Activated T-helper 17 cell treated with anti-CD3 and anti-CD28 coated beads, Interleukin-2, amount 50 U/mL, for 72 hours (primary cell): ENCODE measurements at regions not wholly inside any gene's neighbourhood (a gene's known extent, or its start where the extent isn't known, plus 50 kb on each side); places are given as distances from the start of the nearest gene placed in this dataset.
A peak's percentile ranks its signal among the peaks of the same experiment; 100 is the strongest.

Source experiments
- ATAC-seq: fragments of 150-1000 bp; cut with Tn5 transposase; replicated peaks from 2 replicates; pipeline ENCODE4 v1.10.0; 2021; ENCODE audit warnings: mild to moderate bottlenecking, moderate library complexity
- H3K27ac Mint-ChIP-seq: one replicate; pipeline ENCODE4 v1.8.0; 2022; ENCODE audit warnings: mixed read lengths
- H3K27me3 Mint-ChIP-seq: one replicate; pipeline ENCODE4 v1.8.0; 2022; ENCODE audit warnings: mixed read lengths
- H3K36me3 Mint-ChIP-seq: one replicate; pipeline ENCODE4 v1.8.0; 2022; ENCODE audit warnings: low read depth, mild to moderate bottlenecking, mixed read lengths
- H3K4me1 Mint-ChIP-seq: one replicate; pipeline ENCODE4 v1.8.0; 2022; ENCODE audit warnings: mixed read lengths
- H3K4me3 Mint-ChIP-seq: one replicate; pipeline ENCODE4 v1.8.0; 2022; ENCODE audit warnings: mild to moderate bottlenecking, mixed read lengths
- H3K9me3 Mint-ChIP-seq: one replicate; pipeline ENCODE4 v1.8.0; 2022; ENCODE audit warnings: mixed read lengths

DNA sequence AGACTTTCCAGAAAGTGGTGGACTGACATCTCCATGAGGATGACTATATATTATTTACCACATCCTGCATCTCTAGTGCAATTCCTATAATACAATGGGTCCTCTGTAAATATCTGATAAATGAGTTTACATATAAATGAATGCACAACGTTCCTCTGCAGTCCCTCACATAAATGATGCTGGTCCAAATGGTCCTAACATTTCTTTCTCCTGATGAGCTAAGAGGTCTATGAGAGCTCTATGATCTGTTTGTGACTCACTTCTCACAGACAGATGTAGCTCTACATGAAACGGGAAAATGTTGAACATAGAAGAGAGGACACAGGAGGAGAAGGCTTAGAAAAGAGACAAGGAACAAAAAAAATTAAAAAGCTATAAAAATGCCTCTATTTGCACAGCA lies 201.2 kb upstream of the PIK3C3 start:
- Mint-ChIP-seq H3K4me3 (no peak overlapping the region), H3K27me3 (no peaks in the 10 kb centered on the region), H3K36me3 (no peaks in the 10 kb centered on the region), H3K9me3 (no peaks in the 10 kb centered on the region), H3K27ac (no peak overlapping the region), H3K4me1 (no peaks in the 10 kb centered on the region)
- no peak for ATAC-seq

DNA sequence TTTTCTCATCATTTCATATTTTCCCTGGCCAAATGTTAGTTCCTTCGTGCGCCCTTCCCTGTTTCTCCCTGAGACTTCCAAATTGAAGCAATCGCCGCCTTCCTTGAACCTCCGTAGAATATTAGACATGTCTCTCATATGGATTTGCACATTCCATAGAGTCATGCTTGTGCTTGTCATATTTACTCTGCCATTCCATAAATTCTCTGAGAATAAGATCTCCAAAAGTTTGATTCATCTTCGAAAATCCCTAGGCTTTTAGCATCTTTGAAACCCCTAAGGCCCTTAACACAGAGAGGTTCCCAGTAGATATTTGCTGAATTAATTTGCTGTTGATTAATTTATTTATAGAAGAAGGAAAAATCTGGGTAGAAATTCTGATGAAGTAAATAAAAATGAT lies 202.2 kb upstream of the PIK3C3 start:
- H3K36me3 Mint-ChIP-seq, result no peaks in the 10 kb centered on the region
- no peak overlapping the region for H3K27ac Mint-ChIP-seq
- H3K4me1 Mint-ChIP-seq, result no peaks in the 10 kb centered on the region
- H3K27me3 Mint-ChIP-seq, result no peaks in the 10 kb centered on the region
- no peak overlapping the region for H3K4me3 Mint-ChIP-seq
- ATAC-seq, result no peak
- no peaks in the 10 kb centered on the region for H3K9me3 Mint-ChIP-seq

DNA sequence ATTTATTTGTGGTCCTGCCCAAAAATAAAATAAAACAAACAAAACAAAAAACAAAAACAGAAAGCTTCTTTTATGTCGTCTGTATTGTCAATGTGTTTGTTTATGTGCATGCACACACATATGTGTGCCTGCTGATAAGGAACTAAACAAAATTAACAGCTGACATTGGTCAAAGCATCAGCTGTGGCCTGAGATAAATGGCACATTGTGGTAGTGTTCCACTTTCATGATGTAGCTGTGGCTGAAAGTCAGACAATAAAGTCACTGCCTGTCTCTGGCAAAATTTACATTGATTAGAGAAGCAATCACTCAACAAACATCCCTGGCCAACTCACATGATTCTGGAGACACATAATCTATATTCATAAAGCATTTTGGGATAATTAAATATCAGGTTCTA lies 203.4 kb upstream of the PIK3C3 start:
- Mint-ChIP-seq H3K36me3 (no peaks in the 10 kb centered on the region), H3K27me3 (no peaks in the 10 kb centered on the region), H3K9me3 (no peaks in the 10 kb centered on the region), H3K4me3 (no peak overlapping the region), H3K4me1 (no peaks in the 10 kb centered on the region), H3K27ac (no peak overlapping the region)
- ATAC-seq, result no peak

DNA sequence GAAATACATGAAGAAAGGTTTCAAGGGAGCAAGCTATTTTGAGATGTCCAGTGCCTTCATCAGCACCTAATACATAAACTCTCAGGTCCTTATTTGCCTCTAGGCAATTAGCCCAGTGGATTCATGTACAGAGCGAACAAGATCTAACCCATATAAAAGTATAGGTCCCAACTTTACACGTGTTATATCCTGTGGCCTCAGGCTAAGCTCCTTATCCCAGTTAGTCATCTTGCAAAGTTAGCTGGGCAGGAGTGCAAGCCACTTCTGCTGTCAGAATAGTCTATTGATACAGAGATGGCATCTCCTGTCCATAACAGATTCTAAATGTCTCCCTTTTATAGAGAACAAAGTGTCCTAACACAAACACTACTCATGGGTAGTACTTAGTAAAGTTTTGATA lies 203.9 kb upstream of the PIK3C3 start:
- H3K9me3 Mint-ChIP-seq, result no peaks in the 10 kb centered on the region
- H3K27ac Mint-ChIP-seq, result no peak overlapping the region
- no peaks in the 10 kb centered on the region for H3K36me3 Mint-ChIP-seq
- no peak for ATAC-seq
- no peak overlapping the region for H3K4me3 Mint-ChIP-seq
- no peaks in the 10 kb centered on the region for H3K27me3 Mint-ChIP-seq
- H3K4me1 Mint-ChIP-seq, result no peaks in the 10 kb centered on the region

DNA sequence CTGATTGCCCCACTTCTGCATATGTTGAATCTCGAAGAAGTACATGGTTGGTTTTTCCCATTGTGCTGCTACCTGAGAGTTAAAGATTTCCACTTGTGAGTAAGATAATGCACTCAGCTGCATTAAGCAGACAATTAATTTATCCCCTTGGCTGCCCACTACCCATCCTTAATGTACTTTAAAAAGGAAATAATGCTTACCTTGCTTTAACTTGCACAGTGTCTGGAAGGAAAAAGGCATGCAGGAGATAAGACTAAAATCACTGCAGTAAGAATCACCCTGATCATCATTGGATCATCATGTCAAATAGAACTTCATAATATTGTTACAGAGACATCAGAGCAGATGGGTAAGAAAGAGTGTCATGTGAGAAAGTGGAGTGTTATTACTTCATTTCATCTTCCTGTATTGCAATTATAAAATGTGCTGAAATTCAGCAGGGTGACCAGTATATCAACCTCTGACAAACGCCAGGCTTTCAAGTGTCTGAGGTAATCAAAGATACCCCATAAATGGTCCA lies 207.3 kb upstream of the PIK3C3 start:
- peaks cover 4% of the 10 kb centered on the region for H3K27me3 Mint-ChIP-seq
- no peak overlapping the region for H3K4me3 Mint-ChIP-seq
- H3K4me1 Mint-ChIP-seq, result no peaks in the 10 kb centered on the region
- no peaks in the 10 kb centered on the region for H3K36me3 Mint-ChIP-seq
- ATAC-seq, result no peak
- H3K27ac Mint-ChIP-seq, result no peak overlapping the region
- no peaks in the 10 kb centered on the region for H3K9me3 Mint-ChIP-seq

DNA sequence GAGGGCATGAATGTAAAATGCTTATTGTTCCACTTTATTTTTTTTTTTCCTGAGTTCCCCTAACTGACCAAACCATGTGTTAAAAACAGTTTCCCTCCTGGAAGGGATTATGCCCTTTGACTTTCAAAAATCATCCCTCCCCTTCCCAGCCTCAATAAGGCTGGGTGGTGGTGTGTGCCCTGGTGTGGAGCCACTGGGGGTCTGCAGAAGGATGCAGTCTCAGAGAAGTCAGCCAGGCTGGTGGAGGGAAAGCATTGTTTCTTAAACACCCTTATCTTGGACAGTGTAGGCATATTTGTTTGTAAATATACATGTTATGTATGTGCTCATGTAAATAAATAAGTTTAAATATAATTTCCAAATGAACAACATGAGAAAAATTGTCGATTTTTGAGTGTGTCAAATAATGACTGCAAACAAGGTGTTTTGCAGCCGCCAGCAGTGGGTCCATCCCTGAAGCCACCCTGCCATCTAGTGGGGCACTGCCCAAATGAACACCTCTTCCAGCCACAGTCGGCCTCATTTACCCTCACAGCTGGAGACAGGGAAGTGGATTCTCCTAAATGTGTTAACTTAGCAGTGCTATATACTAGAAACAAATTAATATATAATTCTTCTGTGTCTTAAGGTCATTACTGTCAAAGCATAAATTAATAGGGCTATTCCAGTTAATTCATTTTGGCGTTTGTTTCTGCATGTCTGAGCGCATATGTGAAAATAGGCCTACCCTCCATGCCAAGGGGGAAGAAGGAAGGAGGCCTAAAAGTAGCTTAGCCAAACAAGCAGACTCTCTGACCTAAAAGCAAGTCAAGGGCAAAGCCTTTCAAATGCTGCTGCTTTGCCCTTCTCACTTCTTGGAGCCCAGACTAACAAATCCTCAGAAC lies 209.6 kb upstream of the PIK3C3 start:
- peaks cover 4% of the 10 kb centered on the region for H3K27me3 Mint-ChIP-seq
- no peak overlapping the region for H3K4me3 Mint-ChIP-seq
- no peak overlapping the region for H3K27ac Mint-ChIP-seq
- H3K36me3 Mint-ChIP-seq, result no peaks in the 10 kb centered on the region
- ATAC-seq, result peak; percentile 34
- H3K9me3 Mint-ChIP-seq, result no peaks in the 10 kb centered on the region
- H3K4me1 Mint-ChIP-seq, result no peaks in the 10 kb centered on the region

DNA sequence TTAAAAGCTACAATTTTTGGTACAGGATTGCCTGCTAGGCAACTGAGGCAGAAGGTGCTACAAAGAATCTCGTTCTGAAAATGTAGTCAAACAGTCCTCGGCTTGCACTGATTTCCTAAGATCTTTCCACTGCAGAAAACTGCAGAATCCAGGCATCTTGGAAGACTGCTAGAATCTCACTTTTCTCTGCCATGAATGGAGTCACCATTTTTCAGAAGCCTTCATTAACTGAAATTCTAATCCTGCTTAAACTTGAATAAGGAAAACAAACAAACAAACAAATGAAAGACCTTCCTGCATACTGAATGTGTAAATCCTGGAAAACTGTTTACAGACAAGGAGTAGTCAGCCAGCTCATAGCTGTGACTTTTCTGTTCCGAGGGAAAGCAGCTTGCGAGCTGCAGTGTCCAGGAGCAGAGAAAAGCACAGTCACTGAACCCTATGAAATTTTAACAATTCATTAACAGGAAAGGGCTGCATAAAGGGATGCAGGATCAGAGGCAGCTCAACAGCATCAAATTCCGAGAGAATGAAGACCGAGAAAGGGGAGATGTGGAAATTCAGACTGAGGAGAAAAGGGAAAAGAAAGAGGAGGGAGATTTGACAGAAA lies 210.5 kb upstream of the PIK3C3 start:
- Mint-ChIP-seq H3K4me3 (no peak overlapping the region), H3K27me3 (peaks cover 4% of the 10 kb centered on the region), H3K9me3 (no peaks in the 10 kb centered on the region), H3K4me1 (no peaks in the 10 kb centered on the region), H3K36me3 (no peaks in the 10 kb centered on the region), H3K27ac (no peak overlapping the region)
- no peak for ATAC-seq

DNA sequence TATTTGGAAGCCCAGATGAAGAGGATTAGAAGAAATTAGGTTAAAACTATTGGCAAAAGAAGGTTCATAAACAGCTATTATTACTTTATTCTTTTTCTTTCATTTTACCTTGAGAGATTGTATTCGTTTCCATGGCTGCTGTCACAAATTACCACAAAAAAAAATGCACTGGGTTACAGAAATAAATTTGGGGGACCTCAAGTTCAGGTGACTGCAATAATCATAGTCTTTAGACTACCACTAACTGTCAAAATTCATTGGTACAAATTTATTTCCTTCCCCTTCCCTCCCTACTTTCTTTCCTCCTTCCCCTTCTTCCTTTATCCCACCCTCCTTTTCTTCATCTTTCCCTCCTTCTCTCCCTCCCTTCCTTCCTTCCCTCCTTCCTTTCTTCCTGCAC lies 217.8 kb upstream of the PIK3C3 start:
- Mint-ChIP-seq H3K27ac (no peak overlapping the region), H3K9me3 (no peaks in the 10 kb centered on the region), H3K4me3 (no peak overlapping the region), H3K36me3 (no peaks in the 10 kb centered on the region), H3K27me3 (no peaks in the 10 kb centered on the region), H3K4me1 (no peaks in the 10 kb centered on the region)
- ATAC-seq, result no peak

DNA sequence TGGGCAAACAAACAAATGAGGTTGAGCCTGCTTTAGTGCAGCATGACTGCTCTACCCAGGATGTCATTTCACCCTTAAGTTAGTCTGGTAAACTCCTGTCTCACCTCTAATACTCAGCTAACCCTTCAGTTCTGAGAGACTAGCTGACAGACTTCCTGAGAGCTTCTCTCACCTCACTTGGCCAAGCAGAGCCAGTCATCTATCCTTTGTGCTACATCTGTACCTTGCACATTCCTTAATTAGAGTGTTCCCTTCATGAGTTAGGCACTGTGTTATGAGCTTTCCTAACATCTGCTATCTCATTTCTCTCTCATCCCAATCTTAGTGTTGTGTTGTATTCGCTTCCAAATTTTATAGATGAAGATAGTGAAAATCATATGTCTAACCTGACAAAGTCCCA lies 220.1 kb upstream of the PIK3C3 start:
- Mint-ChIP-seq H3K36me3 (no peaks in the 10 kb centered on the region), H3K27me3 (no peaks in the 10 kb centered on the region), H3K4me3 (no peak overlapping the region), H3K4me1 (no peaks in the 10 kb centered on the region), H3K9me3 (no peaks in the 10 kb centered on the region), H3K27ac (no peak overlapping the region)
- ATAC-seq, result no peak

DNA sequence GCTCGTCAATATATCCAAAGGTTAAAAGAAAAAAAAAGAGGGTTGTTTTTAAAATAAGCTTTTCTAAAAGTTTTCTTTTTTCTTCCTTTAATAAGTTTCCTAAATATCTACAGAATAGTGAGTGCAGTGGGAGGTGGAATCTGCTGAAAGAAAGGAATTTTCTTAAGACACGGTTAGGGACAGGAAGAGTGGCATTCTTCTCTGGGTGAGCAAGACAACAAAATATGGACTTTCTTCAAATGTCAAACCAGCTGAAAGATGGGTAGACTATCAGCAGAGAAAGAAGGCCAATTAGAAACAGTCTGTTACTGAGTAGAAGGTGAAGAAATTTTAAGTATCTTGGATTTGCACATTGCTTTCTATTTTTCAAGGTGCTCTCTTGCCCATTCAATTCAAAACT lies 222.7 kb upstream of the PIK3C3 start:
- no peaks in the 10 kb centered on the region for H3K4me1 Mint-ChIP-seq
- H3K4me3 Mint-ChIP-seq, result no peak overlapping the region
- no peaks in the 10 kb centered on the region for H3K36me3 Mint-ChIP-seq
- no peak for ATAC-seq
- H3K27ac Mint-ChIP-seq, result no peak overlapping the region
- H3K9me3 Mint-ChIP-seq, result no peaks in the 10 kb centered on the region
- no peaks in the 10 kb centered on the region for H3K27me3 Mint-ChIP-seq

DNA sequence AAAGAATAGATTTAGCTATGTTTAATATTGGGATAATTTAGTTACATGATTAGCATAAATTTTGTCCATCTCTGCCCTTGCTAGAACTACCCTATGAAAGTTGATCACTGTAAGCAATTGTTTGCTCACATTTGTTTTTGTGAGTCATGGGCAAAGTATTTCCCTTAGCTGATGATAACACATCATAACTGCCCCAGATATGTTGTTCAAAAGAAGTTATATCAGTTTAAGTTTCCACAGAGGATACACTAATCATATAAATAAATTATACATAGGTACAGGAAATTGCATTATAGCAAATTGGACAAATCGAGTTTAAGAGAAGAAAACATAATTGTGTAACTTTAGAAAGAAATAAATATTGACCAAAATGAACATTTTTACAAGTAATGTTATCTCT lies 223.2 kb upstream of the PIK3C3 start:
- Mint-ChIP-seq H3K9me3 (no peaks in the 10 kb centered on the region), H3K27me3 (no peaks in the 10 kb centered on the region), H3K4me3 (no peak overlapping the region), H3K4me1 (no peaks in the 10 kb centered on the region), H3K36me3 (no peaks in the 10 kb centered on the region), H3K27ac (no peak overlapping the region)
- ATAC-seq, result no peak

DNA sequence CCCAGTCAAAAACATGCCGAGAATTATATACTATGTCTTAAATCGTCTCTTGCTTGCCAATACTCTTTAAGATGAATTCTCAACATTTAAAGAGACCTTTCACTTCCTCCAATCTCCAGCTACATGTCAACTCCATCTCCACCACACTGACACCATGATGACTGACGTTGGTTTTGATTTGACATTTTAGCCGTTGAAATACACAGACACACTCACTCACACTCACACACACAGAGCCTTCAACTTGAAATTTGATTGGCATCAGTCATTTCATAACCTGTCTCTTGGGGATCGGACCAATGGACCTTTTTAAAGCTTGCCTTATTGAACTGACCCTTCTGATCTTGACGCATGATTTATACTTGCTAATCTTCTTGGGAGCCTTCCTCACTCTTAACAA lies 230.8 kb upstream of the PIK3C3 start:
- H3K36me3 Mint-ChIP-seq, result no peaks in the 10 kb centered on the region
- no peaks in the 10 kb centered on the region for H3K4me1 Mint-ChIP-seq
- H3K27me3 Mint-ChIP-seq, result no peaks in the 10 kb centered on the region
- ATAC-seq, result no peak
- H3K4me3 Mint-ChIP-seq, result no peak overlapping the region
- H3K27ac Mint-ChIP-seq, result no peak overlapping the region
- no peaks in the 10 kb centered on the region for H3K9me3 Mint-ChIP-seq

DNA sequence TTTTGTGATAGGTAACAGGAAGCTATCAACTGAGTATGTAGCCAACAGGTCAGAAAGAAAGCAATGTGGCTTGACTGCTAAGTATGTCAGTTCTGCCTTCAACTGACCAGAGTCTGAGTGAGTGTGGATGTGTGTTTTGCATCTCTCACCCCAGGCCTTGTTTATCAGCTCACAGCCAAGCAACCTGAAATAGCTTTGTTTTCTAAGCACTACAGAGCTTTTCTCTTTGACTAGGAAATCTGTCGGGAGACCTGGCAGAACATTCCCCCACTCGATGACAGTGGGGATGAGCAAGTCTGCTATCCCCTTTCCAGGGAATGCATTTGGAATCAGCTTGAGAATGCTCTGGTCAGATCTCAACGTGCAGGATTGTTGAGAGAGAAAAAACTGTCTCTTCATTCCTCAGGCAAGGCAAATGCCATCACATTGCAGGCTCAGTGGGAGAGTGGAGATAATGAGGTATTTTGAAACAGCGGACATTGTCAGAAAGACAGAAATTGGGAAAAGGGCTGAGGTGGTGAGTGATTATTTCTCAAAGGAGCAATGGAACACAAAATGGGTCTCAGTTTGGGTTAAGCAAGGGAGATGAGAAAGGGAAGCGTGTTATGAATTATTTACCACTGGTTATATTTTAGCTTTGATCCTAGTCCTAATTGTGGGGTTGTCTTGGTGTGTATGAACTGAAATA lies 233.8 kb upstream of the PIK3C3 start:
- H3K36me3 Mint-ChIP-seq, result no peaks in the 10 kb centered on the region
- no peaks in the 10 kb centered on the region for H3K4me1 Mint-ChIP-seq
- no peak overlapping the region for H3K27ac Mint-ChIP-seq
- no peaks in the 10 kb centered on the region for H3K27me3 Mint-ChIP-seq
- H3K4me3 Mint-ChIP-seq, result no peak overlapping the region
- ATAC-seq, result no peak
- no peaks in the 10 kb centered on the region for H3K9me3 Mint-ChIP-seq

DNA sequence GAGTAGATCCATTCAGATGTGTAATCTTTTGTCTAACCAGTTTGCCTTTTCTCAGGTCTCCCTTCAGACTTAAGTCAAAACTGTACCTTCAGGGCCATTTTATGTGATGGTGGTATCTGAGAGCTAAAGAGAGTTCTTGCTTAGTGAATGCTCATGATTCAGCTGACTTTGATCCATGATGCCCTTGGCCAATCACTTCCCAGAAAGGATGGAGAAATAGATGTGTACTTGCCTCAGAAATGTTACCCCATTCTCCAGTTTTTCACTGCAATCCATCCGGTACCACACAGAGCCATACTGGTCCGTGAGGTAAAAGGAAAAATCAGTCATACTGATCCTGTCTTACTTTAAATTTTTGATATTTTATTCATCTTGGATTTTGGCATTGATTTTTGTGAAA lies 234.8 kb upstream of the PIK3C3 start:
- Mint-ChIP-seq H3K4me3 (no peak overlapping the region), H3K27ac (no peak overlapping the region), H3K4me1 (no peaks in the 10 kb centered on the region), H3K27me3 (no peaks in the 10 kb centered on the region), H3K9me3 (peaks cover 5% of the 10 kb centered on the region), H3K36me3 (no peaks in the 10 kb centered on the region)
- no peak for ATAC-seq

DNA sequence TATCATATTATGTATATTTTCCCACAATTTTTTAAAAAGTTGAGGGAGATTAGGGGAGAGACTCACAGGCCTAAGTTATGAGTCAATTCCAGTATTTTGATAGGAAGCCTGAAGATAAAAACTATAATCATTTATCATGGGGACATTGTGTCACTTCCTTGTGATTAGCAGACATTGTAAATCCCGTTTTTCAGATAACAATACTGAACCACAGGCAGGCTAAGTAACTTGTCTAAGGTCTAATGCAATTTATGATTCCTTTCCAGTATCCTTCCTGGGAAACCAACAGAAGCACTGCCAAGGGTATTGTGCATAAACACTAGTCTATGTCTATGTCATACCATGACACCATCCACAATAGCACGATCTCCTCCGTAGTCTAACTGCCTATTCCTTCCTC lies 235.2 kb upstream of the PIK3C3 start:
- Mint-ChIP-seq H3K4me1 (no peaks in the 10 kb centered on the region), H3K9me3 (peaks cover 5% of the 10 kb centered on the region), H3K27ac (no peak overlapping the region), H3K27me3 (no peaks in the 10 kb centered on the region), H3K4me3 (no peak overlapping the region), H3K36me3 (no peaks in the 10 kb centered on the region)
- ATAC-seq, result no peak
